OCI-LY7 (cell line): ENCODE measurements at regions not wholly inside any gene's neighbourhood (a gene's known extent, or its start where the extent isn't known, plus 50 kb on each side); places are given as distances from the start of the nearest gene placed in this dataset.

Source experiments
- EZH2phosphoT487 ChIP-seq: fragments of 200-600 bp; sonication (generic); IDR thresholded peaks from 2 replicates; pipeline ENCODE4 v1.6.1; 2018; ENCODE audit warnings: low read depth, borderline replicate concordance, mild to moderate bottlenecking, mixed run types, antibody characterized with exemption, low read length, moderate library complexity, mixed read lengths
- TF ChIP-seq, protein P1 (sequence below): fragments of 200-600 bp; sonication (generic); conservative IDR thresholded peaks from 2 replicates; pipeline ENCODE4 v1.5.1; 2014; ENCODE audit warnings: mild to moderate bottlenecking, antibody characterized with exemption, low read length, moderate library complexity, mixed read lengths

DNA sequence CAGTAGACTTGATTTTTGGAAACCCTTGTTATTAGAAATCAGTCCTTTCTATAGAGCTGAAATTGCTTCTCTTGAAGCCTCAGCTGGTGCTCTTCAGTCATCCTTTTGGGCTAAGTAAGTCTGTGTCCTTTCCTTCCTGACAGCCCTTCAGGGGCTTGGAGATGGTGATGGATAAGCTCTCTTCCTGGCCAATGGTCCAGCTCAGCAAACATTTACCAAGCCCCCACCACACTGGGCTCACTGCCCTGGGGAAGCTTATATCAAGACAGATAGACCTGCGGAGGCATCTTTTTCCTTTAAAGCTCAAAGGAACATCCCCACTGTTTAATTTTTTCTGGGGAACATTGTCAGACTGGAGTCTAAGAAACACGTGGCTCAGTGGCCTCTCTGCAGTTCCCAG is 139.6 kb downstream of the HAPSTR1 start:
- TF ChIP-seq, protein P1, sequence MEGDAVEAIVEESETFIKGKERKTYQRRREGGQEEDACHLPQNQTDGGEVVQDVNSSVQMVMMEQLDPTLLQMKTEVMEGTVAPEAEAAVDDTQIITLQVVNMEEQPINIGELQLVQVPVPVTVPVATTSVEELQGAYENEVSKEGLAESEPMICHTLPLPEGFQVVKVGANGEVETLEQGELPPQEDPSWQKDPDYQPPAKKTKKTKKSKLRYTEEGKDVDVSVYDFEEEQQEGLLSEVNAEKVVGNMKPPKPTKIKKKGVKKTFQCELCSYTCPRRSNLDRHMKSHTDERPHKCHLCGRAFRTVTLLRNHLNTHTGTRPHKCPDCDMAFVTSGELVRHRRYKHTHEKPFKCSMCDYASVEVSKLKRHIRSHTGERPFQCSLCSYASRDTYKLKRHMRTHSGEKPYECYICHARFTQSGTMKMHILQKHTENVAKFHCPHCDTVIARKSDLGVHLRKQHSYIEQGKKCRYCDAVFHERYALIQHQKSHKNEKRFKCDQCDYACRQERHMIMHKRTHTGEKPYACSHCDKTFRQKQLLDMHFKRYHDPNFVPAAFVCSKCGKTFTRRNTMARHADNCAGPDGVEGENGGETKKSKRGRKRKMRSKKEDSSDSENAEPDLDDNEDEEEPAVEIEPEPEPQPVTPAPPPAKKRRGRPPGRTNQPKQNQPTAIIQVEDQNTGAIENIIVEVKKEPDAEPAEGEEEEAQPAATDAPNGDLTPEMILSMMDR = no peak
- no peak for TF ChIP-seq EZH2phosphoT487
